Esophagus squamous epithelium (tissue), 5 donors: ENCODE measurements at regions not wholly inside any gene's neighbourhood (a gene's known extent, or its start where the extent isn't known, plus 50 kb on each side); places are given as distances from the start of the nearest gene placed in this dataset.
"Not testable (repeated sequence)": the region's sequence is repeated elsewhere in the genome, so short reads cannot be mapped to it uniquely, and the experiment has no call there.

Experiments used
- DNase-seq: peaks from one replicate; lab custom pipeline; 2025; lab: John Stamatoyannopoulos, UW
- H3K27ac ChIP-seq, 4 donors: fragments of 200-600 bp; sonication (generic); one replicate each; pipeline ENCODE4 v1.5.1; 2016 to 2019; ENCODE audit warnings: mild to moderate bottlenecking in 1 of 4
- H3K27me3 ChIP-seq, 4 donors: fragments of 200-600 bp; sonication (generic); 1 replicate in 3 of 4; 2 replicates in 1 of 4; pipeline versions ENCODE4 v1.5.1 to v1.6.0; 2017 to 2021; ENCODE audit warnings: antibody characterized with exemption in 1 of 4
- H3K36me3 ChIP-seq, 3 donors: fragments of 200-600 bp; sonication (generic); one replicate each; pipeline ENCODE4 v1.5.1; 2016 to 2019
- H3K4me1 ChIP-seq, 3 donors: fragments of 200-600 bp; sonication (generic); one replicate each; pipeline ENCODE4 v1.5.1; 2017 to 2019
- H3K4me3 ChIP-seq, 4 donors: fragments of 200-600 bp; sonication (generic); 1 replicate in 3 of 4; 2 replicates in 1 of 4; pipeline ENCODE4 v1.5.1; 2016 to 2019; ENCODE audit warnings: mild to moderate bottlenecking in 2 of 4, moderate library complexity in 1 of 4
- H3K9me3 ChIP-seq, 3 donors: fragments of 200-600 bp; sonication (generic); one replicate each; pipeline ENCODE4 v1.5.1; 2016 to 2019
- CTCF ChIP-seq, 6 experiments: fragments of 450-650 bp in 4 of 6; fragments of 200-600 bp in 2 of 6; sonication (generic) in 2 of 6; IDR thresholded peaks; one replicate each; pipeline ENCODE4 v1.5.1; 2016 to 2019; ENCODE audit warnings: antibody characterized with exemption in 6 of 6, mild to moderate bottlenecking in 4 of 6, moderate library complexity in 4 of 6
- POLR2A ChIP-seq, 4 donors: fragments of 450-650 bp; IDR thresholded peaks; one replicate each; pipeline ENCODE4 v1.6.1; 2017; ENCODE audit warnings: antibody characterized with exemption in 4 of 4, mild to moderate bottlenecking in 4 of 4, moderate library complexity in 3 of 4
- WGBS, 2 donors: methylation state at CpG; one replicate each; pipeline ENCODE4 v1.1.5; 2018; 5-methylcytosine and 5-hydroxymethylcytosine counted together
- intact Hi-C: fragments of 100-400 bp; cut with DNase I; formaldehyde crosslinking; loops from one replicate; pipeline ENCODE4 v1.15.0; 2022
- donor health status: DM: yes; HTN: yes; CAD: no.

GRCh38 chr7:57218196-57218716, 86.0 kb upstream of the ZNF479 start:
- intact Hi-C loops = no loop called here
- Histone ChIP-seq H3K27ac (no peak overlapping the region), H3K4me1 (no peaks in the 10 kb centered on the region), H3K9me3 (peaks cover 0 to 82% (median 8%) of the 10 kb centered on the region in 3 donors), H3K36me3 (no peaks in the 10 kb centered on the region), H3K27me3 (no peaks in the 10 kb centered on the region), H3K4me3 (no peak overlapping the region)
- 75 to 76% methylated on average over 6 to 7 of the region's 7 CpGs for WGBS, 2 donors
- no peak for DNase-seq
- TF ChIP-seq POLR2A (IDR thresholded peaks at IDR 0.05) (no peak), CTCF (IDR thresholded peaks at IDR 0.05) (no peak)

GRCh38 chr7:57220746-57221145, 88.5 kb upstream of the ZNF479 start:
- Histone ChIP-seq H3K9me3 (peaks cover 0 to 65% (median 16%) of the 10 kb centered on the region in 3 donors), H3K4me3 (no peak overlapping the region), H3K27ac (no peak overlapping the region), H3K27me3 (no peaks in the 10 kb centered on the region), H3K36me3 (no peaks in the 10 kb centered on the region), H3K4me1 (no peaks in the 10 kb centered on the region)
- intact Hi-C loops = no loop called here
- no peak for DNase-seq
- TF ChIP-seq CTCF (IDR thresholded peaks at IDR 0.05) = no peak
- no peak for TF ChIP-seq POLR2A (IDR thresholded peaks at IDR 0.05)
- WGBS, 2 donors = 73 to 91% methylated on average over 5 to 6 of the region's 8 CpGs

- no peak for TF ChIP-seq POLR2A (IDR thresholded peaks at IDR 0.05)
- TF ChIP-seq CTCF (IDR thresholded peaks at IDR 0.05) = no peak
- DNase-seq = no peak
- intact Hi-C loops = no loop called here
- Histone ChIP-seq H3K27ac (no peak overlapping the region), H3K27me3 (no peaks in the 10 kb centered on the region), H3K36me3 (no peaks in the 10 kb centered on the region), H3K4me3 (no peak overlapping the region), H3K4me1 (no peaks in the 10 kb centered on the region), H3K9me3 (peaks cover 0 to 58% (median 18%) of the 10 kb centered on the region in 3 donors)
- 67 to 81% methylated on average over 1 to 3 of the region's 4 CpGs for WGBS, 2 donors
Measured at GRCh38 chr7:57225666-57226065, 93.4 kb upstream of the ZNF479 start.

GRCh38 chr7:57241236-57241635, 109.0 kb upstream of the ZNF479 start:
- intact Hi-C loops, DNase-seq, H3K27ac ChIP-seq, H3K27me3 ChIP-seq, H3K4me1 ChIP-seq, H3K36me3 ChIP-seq, H3K4me3 ChIP-seq: not testable (repeated sequence)
- WGBS, 2 donors = 72 to 83% methylated on average over 6 of the region's 6 CpGs
- H3K9me3 ChIP-seq = peaks cover 0 to 98% (median 25%) of the 10 kb centered on the region in 3 donors

- 74 to 83% methylated on average over 8 of the region's 8 CpGs for WGBS, 2 donors
- intact Hi-C loops, H3K36me3 ChIP-seq, DNase-seq, H3K4me3 ChIP-seq, H3K27me3 ChIP-seq, H3K4me1 ChIP-seq, H3K27ac ChIP-seq: not testable (repeated sequence)
- H3K9me3 ChIP-seq = peaks cover 0 to 97% (median 31%) of the 10 kb centered on the region in 3 donors
Measured at GRCh38 chr7:57243551-57243950, 111.3 kb upstream of the ZNF479 start.

- WGBS, 2 donors = 73 to 76% methylated on average over 4 to 9 of the region's 11 CpGs
- H3K4me3 ChIP-seq, H3K27me3 ChIP-seq, DNase-seq, H3K4me1 ChIP-seq, intact Hi-C loops, H3K27ac ChIP-seq, H3K36me3 ChIP-seq: not testable (repeated sequence)
- peaks cover 0 to 89% (median 27%) of the 10 kb centered on the region in 3 donors for H3K9me3 ChIP-seq
Measured at GRCh38 chr7:57244345-57244980, 112.2 kb upstream of the ZNF479 start.
